DMS153 treated with DMSO at 0.1 percent for 48 hours (cell line): ENCODE measurements at regions not wholly inside any gene's neighbourhood (a gene's known extent, or its start where the extent isn't known, plus 50 kb on each side); places are given as distances from the start of the nearest gene placed in this dataset.

ENCODE experiments used
- DNase-seq: peaks from one replicate; lab custom pipeline; 2025; ENCODE audit not compliant: unreplicated experiment; lab: John Stamatoyannopoulos, UW

GRCh38 chr1:239725371-239725770 lies 339.0 kb downstream of the CHRM3 start:
- DNase-seq, result no peak

- no peak for DNase-seq
Measured at GRCh38 chr1:239725933-239726332, 339.6 kb downstream of the CHRM3 start.

GRCh38 chr1:239730378-239730777 lies 344.0 kb downstream of the CHRM3 start:
- DNase-seq, result no peak

GRCh38 chr1:239731082-239731748 lies 344.8 kb downstream of the CHRM3 start:
- no peak for DNase-seq

- no peak for DNase-seq
Measured at GRCh38 chr1:239732770-239733169, 346.4 kb downstream of the CHRM3 start.

- no peak for DNase-seq
Measured at GRCh38 chr1:239733995-239734394, 347.6 kb downstream of the CHRM3 start.

- DNase-seq, result no peak
Measured at GRCh38 chr1:239735111-239735510, 348.7 kb downstream of the CHRM3 start.

GRCh38 chr1:239736479-239736878 lies 350.1 kb downstream of the CHRM3 start:
- DNase-seq, result no peak

- no peak for DNase-seq
Measured at GRCh38 chr1:239739375-239739774, 352.3 kb upstream of the FMN2 start.

GRCh38 chr1:239739919-239740318 lies 351.8 kb upstream of the FMN2 start:
- DNase-seq, result no peak

- DNase-seq, result no peak
Measured at GRCh38 chr1:239742416-239743109, 349.1 kb upstream of the FMN2 start.

- no peak for DNase-seq
Measured at GRCh38 chr1:239744851-239745250, 346.8 kb upstream of the FMN2 start.

GRCh38 chr1:239755107-239755912 lies 336.4 kb upstream of the FMN2 start:
- no peak for DNase-seq

- no peak for DNase-seq
Measured at GRCh38 chr1:239757716-239758115, 334.0 kb upstream of the FMN2 start.

GRCh38 chr1:239758756-239759155 lies 332.9 kb upstream of the FMN2 start:
- no peak for DNase-seq

GRCh38 chr1:239761509-239761908 lies 330.2 kb upstream of the FMN2 start:
- no peak for DNase-seq

- DNase-seq, result no peak
Measured at GRCh38 chr1:239763850-239764249, 327.8 kb upstream of the FMN2 start.

- DNase-seq, result no peak
Measured at GRCh38 chr1:239764546-239764945, 327.1 kb upstream of the FMN2 start.

GRCh38 chr1:239765163-239765562 lies 326.5 kb upstream of the FMN2 start:
- DNase-seq, result no peak

- DNase-seq, result no peak
Measured at GRCh38 chr1:239771550-239771949, 320.1 kb upstream of the FMN2 start.

- no peak for DNase-seq
Measured at GRCh38 chr1:239772446-239772845, 319.2 kb upstream of the FMN2 start.

- no peak for DNase-seq
Measured at GRCh38 chr1:239775466-239775865, 316.2 kb upstream of the FMN2 start.
